ENCODE measurements at regions not wholly inside any gene's neighbourhood (a gene's known extent, or its start where the extent isn't known, plus 50 kb on each side); places are given as distances from the start of the nearest gene placed in this dataset.

DNA sequence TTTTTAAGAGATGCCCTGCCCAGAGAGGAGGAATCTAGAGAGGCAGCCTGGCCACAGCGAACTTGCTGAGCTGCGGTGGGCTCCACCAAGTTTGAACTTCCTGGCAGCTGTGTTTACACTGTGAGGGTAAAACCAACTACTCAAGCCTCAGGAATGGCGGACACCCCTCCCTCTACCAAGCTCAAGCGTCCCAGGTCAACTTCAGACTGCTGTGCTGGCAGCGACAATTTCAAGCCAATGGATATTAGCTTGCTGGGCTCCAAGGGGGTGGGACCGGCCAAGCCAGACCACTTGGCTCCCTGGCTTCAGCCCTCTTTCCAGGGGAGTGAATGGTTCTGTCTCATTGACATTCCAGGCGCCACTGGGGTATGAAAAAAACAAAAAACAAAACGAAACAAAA is 289.4 kb downstream of the KCNS3 start:
- TF ChIP-seq, protein P1, sequence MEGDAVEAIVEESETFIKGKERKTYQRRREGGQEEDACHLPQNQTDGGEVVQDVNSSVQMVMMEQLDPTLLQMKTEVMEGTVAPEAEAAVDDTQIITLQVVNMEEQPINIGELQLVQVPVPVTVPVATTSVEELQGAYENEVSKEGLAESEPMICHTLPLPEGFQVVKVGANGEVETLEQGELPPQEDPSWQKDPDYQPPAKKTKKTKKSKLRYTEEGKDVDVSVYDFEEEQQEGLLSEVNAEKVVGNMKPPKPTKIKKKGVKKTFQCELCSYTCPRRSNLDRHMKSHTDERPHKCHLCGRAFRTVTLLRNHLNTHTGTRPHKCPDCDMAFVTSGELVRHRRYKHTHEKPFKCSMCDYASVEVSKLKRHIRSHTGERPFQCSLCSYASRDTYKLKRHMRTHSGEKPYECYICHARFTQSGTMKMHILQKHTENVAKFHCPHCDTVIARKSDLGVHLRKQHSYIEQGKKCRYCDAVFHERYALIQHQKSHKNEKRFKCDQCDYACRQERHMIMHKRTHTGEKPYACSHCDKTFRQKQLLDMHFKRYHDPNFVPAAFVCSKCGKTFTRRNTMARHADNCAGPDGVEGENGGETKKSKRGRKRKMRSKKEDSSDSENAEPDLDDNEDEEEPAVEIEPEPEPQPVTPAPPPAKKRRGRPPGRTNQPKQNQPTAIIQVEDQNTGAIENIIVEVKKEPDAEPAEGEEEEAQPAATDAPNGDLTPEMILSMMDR (IDR thresholded peaks at IDR 0.05; ENCODE audit: insufficient read depth, low read length, poor library complexity, severe bottlenecking) = no peak
- TF ChIP-seq EZH2phosphoT487 (conservative IDR thresholded peaks at IDR 0.05; ENCODE audit: low read length) = no peak
